ENCODE measurements at regions not wholly inside any gene's neighbourhood (a gene's known extent, or its start where the extent isn't known, plus 50 kb on each side); places are given as distances from the start of the nearest gene placed in this dataset.

DNA sequence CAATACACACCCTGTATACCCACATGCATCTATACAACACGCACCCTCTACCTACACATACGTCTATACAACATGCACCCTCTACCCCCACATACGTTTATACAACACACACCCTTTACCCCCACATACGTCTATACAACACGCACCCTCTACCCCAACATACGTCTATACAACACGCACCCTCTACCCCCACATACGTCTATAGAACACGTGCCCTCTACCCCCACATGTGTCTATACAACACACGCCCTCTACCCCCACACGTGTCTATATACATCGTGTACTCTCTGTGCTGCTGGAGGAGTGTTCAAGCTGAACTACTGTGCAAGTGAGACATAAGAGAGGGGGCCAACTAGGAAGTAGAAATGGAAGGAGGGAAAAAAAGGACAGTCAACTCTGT is 621.7 kb upstream of the HS6ST1 start:
- no peak for TF ChIP-seq SIX4 (CRISPR knock-in tag; IDR thresholded peaks at IDR 0.05)
- TF ChIP-seq, protein P1, sequence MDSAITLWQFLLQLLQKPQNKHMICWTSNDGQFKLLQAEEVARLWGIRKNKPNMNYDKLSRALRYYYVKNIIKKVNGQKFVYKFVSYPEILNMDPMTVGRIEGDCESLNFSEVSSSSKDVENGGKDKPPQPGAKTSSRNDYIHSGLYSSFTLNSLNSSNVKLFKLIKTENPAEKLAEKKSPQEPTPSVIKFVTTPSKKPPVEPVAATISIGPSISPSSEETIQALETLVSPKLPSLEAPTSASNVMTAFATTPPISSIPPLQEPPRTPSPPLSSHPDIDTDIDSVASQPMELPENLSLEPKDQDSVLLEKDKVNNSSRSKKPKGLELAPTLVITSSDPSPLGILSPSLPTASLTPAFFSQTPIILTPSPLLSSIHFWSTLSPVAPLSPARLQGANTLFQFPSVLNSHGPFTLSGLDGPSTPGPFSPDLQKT (CRISPR knock-in tag; IDR thresholded peaks at IDR 0.05; ENCODE audit: borderline replicate concordance): no peak
- no peak for TF ChIP-seq GFI1 (CRISPR knock-in tag; IDR thresholded peaks at IDR 0.05; ENCODE audit: borderline replicate concordance)
- TF ChIP-seq ZBTB40 (IDR thresholded peaks at IDR 0.05): no peak
- TF ChIP-seq ZBTB40 (CRISPR knock-in tag; IDR thresholded peaks at IDR 0.05): no peak
- TF ChIP-seq CTCF (CRISPR knock-in tag; IDR thresholded peaks at IDR 0.05): no peak
- TF ChIP-seq, protein P2, sequence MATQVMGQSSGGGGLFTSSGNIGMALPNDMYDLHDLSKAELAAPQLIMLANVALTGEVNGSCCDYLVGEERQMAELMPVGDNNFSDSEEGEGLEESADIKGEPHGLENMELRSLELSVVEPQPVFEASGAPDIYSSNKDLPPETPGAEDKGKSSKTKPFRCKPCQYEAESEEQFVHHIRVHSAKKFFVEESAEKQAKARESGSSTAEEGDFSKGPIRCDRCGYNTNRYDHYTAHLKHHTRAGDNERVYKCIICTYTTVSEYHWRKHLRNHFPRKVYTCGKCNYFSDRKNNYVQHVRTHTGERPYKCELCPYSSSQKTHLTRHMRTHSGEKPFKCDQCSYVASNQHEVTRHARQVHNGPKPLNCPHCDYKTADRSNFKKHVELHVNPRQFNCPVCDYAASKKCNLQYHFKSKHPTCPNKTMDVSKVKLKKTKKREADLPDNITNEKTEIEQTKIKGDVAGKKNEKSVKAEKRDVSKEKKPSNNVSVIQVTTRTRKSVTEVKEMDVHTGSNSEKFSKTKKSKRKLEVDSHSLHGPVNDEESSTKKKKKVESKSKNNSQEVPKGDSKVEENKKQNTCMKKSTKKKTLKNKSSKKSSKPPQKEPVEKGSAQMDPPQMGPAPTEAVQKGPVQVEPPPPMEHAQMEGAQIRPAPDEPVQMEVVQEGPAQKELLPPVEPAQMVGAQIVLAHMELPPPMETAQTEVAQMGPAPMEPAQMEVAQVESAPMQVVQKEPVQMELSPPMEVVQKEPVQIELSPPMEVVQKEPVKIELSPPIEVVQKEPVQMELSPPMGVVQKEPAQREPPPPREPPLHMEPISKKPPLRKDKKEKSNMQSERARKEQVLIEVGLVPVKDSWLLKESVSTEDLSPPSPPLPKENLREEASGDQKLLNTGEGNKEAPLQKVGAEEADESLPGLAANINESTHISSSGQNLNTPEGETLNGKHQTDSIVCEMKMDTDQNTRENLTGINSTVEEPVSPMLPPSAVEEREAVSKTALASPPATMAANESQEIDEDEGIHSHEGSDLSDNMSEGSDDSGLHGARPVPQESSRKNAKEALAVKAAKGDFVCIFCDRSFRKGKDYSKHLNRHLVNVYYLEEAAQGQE (IDR thresholded peaks at IDR 0.05; ENCODE audit: borderline replicate concordance in 1 of 2, low read depth in 1 of 2, low read length in 2 of 2): no peak
- no peak for TF ChIP-seq MYC (CRISPR knock-in tag; IDR thresholded peaks at IDR 0.05; ENCODE audit: borderline replicate concordance)
- TF ChIP-seq CEBPB (IDR thresholded peaks at IDR 0.05; ENCODE audit: borderline replicate concordance, low read depth, low read length): no peak
- TF ChIP-seq PHF8 (CRISPR knock-in tag; IDR thresholded peaks at IDR 0.05): no peak
